Right renal pelvis (tissue), 4 donors: ENCODE measurements at regions not wholly inside any gene's neighbourhood (a gene's known extent, or its start where the extent isn't known, plus 50 kb on each side); places are given as distances from the start of the nearest gene placed in this dataset.

Source experiments
- DNase-seq, 4 donors: peaks; one replicate each; pipeline ENCODE4 v3.0.0-alpha.2; 2013; ENCODE audit warnings: low read depth in 4 of 4, low spot score in 3 of 4, missing footprints in 1 of 4

DNA sequence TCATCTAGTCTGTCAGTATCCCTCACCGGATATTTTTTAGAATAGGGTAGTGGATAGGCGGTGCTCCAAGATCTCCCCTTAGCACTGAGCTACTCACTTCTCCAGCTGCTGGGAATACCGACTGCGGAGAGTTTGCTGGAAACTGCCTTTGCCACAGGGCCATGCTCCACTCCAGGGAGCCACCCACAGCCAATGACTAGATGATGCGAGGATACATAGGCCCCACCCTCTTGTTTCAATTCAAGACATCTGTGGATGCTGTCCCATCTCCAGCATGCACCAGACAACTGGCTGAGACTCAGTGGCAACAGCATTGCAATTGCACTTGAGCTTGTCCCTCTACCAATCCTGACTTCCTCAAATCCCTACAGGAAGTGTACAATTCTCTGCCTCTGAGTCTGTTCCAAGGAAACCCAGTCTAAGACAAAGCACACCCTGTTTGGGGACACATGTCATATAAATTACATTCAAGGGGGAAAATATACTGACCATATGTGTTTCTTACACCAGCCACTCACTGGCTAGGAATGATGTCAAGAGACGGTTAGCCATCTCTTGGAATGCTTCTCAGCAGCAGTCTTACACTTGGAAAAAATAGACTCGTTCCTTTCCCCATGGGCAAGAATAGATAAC, 312.6 kb upstream of the KIF2A start:
- no peak for DNase-seq

DNA sequence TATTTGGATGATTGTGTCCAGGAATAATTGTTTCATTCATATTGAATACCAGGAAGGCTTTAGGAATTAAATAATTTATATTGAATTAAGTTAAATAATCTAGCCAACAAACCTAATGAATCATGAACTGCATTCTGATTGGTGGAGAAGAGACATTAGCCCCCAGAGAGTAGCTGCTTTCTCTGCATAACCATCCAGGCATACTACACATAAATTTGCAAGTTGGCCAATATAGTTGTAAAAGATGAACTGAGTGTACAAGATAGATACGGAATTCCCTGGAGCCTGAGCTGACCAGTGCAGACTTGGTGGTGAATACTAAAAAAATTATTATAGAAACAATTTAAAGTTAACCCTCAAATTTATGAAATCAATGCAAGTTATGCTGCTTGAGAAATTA, 311.8 kb upstream of the KIF2A start:
- no peak for DNase-seq

DNA sequence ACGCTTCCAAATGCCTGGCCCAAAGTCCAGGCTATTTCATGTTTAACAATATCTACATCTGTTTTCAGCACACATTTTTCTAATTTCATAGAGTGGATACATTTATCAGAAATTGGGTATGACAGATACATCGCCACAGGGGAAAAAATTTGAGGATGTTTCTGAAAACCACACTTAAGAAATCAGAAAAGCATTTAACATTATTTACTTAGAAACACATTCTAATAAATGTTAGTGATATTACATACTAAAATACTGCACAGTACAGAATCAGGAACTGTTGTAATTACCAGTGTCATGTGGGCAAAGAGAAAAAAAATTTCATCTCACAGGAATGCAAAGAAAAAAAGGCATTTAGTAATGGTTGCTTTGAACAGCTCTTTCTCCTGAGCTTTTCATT, 310.5 kb upstream of the KIF2A start:
- DNase-seq, result no peak

DNA sequence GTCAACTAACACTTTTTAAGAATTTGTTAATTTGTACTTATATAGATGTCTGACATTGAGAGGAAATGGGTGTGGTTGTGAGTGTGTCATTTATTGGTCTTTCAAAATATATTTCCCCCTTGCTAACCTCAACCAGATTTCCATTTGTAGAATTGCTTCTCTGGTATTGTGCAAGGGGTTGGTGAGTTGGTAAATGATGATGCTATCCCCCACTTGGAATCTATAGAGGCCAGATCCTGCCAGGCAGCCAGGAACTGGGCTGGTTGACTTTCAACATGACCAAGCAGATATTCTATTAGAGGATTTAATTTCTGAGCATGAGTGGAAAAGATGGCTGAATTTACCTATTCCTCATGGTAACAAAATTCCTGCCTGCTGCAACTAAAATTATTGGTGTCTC, 306.6 kb upstream of the KIF2A start:
- no peak for DNase-seq

DNA sequence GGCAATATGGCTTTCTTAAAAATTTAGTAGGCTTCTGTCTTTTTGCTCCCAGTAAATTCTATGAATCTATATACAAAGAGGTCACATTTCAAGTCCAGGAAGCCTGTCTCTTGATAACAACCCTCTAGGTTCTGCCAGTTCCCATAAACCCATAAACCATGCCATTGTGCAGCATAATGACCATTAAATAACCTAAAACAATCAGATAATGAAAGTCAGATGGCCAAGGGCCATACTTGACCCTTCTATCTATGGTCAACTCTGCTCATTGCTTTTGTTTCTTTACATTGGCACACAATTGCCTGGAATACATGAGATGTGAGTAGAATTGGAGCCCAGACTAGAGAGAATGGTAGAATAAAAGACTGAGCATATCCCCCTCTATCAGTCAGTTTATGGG, 305.4 kb upstream of the KIF2A start:
- no peak for DNase-seq

DNA sequence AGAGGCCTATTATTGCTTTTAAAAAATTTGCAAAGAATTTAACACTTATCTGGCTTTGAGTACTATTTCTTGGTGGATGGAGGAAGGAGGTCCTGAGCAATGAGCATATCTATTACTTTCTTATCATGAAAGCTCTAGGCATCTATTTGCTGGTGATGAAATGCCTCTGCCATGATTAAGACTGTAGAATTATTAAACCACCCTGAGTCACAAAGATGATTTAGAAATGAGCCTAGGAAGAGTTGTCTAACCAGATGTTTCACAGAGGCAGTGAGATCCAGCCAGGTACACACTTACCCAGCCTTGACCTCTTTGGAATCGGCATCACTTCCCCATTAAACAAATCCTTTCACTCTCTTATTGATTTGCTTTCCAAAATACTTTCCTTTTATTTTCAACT, 304.4 kb upstream of the KIF2A start:
- DNase-seq, result no peak

DNA sequence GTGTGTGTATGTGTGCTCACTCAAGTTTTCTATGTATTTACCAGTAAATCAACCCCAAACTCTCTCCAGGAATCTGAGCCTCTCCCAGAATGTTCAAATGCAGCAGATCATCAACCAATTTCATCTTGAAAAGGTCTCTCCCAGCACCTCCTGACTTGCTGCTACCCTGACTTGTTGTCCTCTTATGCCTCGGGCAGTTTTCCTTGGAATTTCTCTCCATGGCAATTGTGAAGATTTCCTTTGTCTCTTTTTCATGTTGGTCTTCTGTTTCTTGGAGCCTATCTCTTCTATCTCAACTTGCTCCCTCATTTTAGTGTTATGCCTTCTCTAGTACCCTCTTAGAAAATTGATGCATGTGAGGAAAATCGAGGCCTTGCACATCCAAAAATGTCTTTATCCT, 303.6 kb upstream of the KIF2A start:
- no peak for DNase-seq

DNA sequence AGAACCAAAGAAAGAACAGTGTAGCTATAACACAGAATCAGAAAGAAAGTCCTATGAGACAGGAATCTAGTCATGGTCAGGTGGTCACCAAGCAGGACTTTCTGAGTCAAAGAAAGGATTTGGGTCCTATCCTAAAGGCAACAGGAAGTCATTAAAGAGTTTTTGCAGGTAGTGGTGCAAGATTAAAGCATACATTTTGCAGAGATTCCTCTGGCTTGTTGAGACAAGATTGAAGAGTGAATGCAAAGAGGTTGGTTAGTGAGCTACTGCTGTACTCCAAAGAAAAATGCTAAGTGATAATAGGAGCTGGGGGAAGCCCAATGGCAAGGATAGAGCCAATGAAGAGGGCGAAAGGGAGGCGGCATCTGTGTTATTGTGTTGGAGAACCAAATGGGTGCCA, 300.5 kb upstream of the KIF2A start:
- DNase-seq, result no peak

DNA sequence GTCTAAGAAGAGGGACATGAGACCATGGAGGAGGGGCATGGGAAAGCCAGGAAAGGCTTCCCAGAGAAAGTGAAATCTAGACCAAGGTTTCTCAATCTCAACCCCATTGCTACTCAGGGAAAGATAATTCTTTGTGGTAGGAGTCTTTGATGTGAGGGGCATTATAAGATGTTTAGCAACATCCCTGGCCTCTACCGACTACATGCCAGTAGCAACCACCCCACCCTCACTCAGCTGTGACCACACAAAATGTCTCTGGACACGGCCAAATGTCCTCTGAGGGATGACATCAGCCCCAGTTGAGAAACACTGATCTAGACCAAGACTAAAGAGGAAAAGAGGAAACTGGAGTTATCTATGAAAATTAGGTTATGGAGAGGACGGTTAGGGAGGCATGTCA, 298.5 kb upstream of the KIF2A start:
- DNase-seq, result no peak

DNA sequence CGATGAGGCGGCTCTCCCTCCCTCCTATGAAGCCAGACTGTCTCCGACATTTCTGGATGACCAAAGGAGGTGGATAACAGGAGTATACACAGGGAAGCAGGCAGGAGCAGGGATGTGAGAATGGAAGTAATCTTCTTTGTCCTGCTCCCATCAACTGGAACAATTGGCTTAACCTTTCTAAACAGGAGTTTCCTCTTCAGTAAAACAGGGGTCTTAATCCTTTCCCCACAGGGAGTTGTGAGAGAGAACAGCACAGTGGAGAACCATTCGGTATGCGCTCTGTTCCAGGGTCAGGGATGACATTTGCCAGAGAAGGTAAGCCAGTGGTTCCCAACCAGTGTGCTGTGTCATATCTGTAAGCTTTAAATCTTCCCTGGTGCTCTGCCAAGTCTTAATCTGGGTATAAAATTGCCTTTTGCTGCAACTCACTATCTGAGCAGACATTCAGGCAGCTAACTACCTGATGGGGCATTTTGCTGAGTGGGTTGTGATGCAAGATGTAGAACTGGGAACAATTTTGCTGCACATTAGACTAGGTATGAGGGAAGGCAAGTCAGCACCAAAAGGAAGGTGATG, 294.8 kb upstream of the KIF2A start:
- no peak for DNase-seq

DNA sequence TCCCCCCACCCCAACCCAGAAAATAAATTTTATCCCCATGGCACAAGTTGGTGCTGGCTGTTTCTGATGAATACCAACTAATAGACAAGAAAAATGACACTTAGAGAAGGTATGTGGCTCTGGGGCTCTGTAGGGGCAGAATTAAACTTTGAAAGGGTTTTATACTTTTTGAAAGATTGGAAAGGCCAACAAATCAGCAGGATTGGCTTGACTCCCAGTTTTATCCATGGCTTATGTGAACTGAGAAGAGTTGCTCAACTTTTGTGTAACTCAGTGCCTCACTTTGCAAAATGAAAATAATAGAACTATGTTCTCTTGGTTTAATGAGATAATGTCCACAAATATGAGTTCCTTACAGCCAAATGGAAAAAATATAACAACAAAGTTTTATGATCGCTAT, 288.9 kb upstream of the KIF2A start:
- DNase-seq, result no peak

DNA sequence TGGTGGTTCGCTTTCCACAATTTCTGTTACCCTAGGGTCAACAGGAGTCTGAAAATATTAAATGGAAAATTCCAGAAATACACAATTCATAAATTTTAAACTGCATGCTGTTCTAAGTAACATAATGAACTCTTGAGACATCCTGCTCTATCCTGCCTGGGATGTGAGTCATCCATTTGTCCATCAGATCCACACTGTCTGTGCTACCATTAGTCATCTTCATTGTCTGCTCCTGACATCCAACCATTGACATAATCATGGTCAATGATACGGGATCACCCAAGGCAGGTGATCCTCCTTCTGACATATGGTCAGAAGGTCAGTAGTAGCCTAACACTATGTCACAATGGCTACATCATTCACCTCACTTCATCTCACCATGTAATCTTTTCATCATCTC, 276.7 kb upstream of the KIF2A start:
- DNase-seq, result no peak

DNA sequence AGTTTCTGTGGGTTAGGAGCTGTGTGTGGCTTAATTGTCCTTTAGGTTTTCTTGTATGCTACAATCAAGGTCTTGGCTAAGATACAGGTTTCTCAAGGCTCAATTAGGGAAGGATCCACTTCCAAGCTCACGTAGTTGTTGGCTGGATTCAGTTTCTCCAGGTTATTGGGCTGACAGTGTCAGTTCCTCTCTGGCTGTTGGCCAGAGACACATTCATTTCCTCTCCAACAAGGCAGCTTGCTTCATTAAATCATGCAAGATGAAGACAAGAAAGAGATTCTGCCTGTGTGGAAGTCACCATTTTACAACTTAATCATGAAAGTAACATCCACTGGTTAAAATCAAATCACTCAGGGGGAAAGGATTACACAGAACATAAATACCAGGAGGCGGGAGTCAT, 275.7 kb upstream of the KIF2A start:
- DNase-seq, result no peak

DNA sequence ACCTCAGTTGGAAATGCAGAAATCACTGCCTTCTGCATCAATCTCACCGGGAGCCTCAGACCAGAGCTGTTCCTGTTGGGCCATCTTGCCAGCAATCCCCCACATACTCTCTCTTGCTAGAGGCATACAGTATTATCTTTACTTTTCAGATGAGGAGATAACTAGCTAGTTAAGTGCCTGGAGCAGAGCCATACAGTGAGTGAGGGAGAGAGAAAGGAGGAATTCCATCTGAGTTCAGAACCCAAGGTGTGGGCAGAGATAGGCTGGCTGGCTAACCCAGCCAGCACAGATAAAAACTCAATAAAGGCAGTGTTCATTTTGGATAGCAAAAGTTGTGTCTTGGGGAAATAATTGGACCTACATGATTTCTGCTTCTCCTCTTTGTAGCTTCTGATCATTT, 268.0 kb upstream of the KIF2A start:
- DNase-seq, result no peak

DNA sequence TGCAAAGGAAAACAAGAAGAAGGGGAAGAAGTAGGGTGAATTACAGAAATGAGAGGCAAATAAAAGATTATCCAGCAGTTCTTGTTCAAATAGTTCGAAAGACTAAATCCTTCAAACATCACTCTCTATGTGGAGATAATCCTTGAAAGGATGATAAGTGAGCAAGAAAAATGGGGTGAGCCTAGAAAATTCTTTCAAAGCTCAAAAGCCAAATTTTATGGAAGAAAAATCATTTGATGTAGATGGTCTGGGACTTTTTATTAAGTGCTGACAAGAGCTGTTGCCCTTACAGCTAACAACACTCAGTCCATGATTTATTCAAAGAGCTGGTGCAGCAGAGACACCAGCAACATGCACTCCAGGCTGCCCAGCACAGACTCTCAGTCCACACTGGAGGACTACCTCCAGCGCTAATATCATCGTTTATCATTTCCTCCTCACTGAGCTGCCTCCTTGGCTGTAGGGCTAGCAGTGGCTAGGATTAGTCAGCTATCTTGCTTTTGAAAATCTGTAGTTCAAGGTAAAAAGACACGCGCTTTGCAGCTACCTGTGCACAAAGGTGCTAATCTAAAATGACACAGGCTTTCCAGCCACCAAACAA, 264.8 kb upstream of the KIF2A start:
- no peak for DNase-seq

DNA sequence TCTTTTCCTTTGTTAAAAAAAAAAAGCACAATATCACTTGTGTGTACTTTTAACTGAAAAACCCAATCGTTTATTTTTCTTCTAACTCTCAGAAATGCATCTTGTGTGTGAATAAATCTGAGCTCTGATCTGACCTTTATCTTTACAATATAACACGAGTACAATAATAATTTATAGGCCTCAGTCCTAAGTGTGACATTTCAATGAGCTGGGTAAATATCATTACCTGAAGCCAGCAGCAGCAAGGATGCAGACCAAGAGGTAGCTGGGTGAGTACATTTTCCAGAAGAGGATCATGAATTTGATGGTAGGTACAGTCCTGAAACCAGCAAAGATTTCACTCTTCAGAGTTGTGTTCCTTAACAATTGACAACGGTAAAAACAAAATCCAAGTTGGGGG, 264.0 kb upstream of the KIF2A start:
- no peak for DNase-seq

DNA sequence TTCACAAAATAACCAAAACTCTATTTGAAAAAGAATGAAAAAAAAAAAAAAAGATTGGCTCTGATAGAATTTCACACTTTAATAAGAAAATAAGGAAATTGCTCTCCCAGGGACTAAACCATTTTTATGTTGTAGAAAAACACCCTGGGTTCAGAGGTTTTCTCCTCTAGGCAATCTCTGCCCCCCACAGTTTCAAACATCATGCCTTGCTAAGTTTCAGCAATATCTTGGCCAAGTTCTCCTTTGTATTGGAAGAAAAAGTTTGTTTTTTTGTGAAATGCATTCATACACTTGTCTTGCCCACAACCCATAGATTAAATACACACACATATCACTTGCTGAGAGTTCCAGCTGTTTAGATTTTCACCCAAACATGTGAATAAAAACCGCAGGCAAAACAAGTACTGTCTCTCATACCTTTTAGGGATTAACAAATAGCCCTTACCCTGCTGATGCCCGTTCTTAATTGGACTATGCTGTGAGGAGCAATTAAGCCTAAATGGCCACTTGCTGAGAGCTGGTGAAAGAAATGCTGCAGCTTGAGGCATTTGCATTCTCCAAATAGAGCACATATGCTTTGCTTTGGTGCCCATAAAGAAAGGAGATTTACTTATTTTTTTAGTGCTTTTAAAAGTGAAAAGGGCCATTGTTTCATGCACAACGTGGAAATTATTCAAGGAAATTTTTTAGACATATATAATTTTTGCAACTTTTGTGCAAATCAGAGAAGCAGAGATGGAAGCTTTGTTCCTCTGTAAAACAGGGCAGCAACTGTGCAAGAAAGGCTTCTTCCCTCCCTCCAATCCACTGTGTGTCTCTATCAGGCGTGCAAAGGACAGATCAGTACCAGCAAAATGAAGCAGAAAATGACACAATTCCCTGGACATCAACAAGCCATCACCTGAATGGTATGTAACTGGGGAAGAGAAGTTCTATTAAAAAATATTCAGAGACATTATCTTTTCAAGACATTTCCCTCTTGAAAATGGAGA, 262.4 kb upstream of the KIF2A start:
- DNase-seq, result no peak

DNA sequence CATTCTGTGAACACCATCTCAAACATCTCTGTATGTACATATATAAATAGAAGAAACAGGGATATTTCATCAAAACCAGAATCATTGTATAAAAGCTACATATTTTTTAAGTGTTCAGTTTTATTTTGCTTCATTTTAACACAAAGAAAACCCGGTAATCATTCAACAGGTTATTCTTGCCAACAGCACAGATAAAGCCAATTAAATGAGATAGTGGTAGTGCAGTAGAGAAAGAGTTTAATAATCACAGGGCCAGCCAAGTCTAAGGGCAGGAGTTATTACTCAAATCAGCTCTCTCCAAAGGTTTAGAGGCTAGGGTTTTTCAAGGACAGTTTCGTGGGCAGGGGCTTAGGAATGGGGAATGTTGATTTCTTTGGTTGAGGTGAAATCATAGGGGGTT, 261.0 kb upstream of the KIF2A start:
- DNase-seq, result no peak

DNA sequence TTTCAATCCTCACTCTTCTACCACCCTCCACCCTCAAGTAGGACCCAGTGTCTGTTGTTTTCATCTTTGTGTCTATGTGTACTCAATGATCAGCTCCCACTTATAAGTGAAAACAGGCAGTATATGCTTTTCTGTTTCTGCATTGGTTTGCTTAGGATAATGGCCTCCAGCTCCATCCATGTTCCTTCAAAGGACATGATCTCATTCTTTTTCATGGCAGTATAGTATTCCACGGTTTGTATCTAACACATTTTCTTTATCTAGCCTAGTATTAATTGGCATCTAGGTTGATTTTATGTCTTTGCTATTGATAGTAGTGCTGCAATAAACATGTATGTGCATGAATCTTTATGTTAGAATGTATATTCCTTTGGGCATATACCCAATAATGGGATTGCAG, 259.8 kb upstream of the KIF2A start:
- no peak for DNase-seq

DNA sequence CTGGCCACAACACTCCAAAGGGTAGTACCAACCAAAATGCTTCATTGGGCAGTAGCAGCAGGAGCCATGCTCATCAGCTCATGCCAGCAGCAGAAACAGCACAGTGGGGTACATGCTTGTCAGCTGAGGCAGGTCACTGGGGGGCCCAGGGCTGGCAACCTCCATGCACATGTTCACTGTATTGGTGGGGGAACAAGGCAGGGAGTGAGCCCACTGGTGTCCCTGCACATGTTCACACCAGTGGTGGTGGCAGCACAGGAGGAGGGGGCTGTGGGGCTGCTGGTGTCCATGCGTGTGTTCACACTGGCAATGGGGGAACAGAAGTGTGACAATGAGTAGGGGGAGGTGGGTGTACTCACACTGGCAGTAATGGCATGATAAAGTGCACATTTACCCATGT, 254.3 kb upstream of the KIF2A start:
- no peak for DNase-seq

DNA sequence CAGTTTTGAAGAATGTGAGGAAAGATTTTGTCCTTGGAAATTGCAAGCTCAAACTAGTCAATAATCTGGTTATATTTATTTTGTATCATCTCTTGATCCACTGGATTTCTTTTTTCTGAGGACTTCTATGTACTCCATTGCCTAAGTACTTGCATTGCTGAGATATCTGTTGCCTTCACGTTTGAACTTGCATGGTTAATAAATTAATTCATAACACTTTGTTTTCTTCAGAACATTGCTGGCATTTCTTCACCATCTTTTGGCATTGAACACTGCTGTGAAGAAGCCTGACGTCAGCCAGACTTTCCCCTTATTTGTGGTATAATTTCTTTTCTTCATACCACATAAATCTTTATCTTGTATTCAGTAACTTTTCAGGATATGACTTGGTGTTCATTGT, 246.0 kb upstream of the KIF2A start:
- no peak for DNase-seq

DNA sequence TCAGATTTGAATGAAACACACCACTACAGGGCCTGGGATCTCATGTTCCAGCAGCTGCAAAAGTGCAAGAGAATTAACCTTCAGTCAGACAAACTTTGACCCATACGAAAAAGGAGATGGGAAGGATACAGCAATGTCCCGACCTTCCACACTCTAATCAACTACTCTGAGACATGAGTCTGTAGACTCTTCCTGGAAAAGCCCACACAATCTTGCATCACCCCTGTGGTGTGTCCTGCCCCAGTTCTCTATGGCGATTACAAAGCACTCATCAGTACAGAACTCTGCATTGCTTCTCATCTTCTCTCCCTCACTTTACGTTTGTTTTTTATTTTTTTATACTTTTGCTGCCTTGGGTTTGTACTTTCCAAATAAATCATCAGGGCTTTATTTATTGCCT, 241.0 kb upstream of the KIF2A start:
- no peak for DNase-seq
